Caco-2 (cell line): ENCODE measurements at regions not wholly inside any gene's neighbourhood (a gene's known extent, or its start where the extent isn't known, plus 50 kb on each side); places are given as distances from the start of the nearest gene placed in this dataset.

Source experiments
- BruUV-seq: library from RNA; stranded (reverse); fragments of 400-500 nt; replicated peaks from 2 replicates; lab custom pipeline; 2021; lab: Mats Ljungman, UMichigan
- CTCF ChIA-PET: fragments of 300-600 bp; sonication (Branson Sonifier 250); formaldehyde crosslinking; loops from one replicate; lab custom pipeline; 2022; ENCODE audit warnings: antibody characterized with exemption; lab: Charles Lee
- POLR2A ChIA-PET: fragments of 300-600 bp; sonication (Branson Sonifier 250); formaldehyde crosslinking; loops from one replicate; lab custom pipeline; 2022; ENCODE audit warnings: antibody characterized with exemption; lab: Charles Lee
- DNase-seq, 2 experiments: peaks; one replicate each; pipeline versions ENCODE4 v3.0.0 to v3.0.0-alpha.2; 2020 to 2022
- H3K27me3 ChIP-seq: replicated peaks from 2 replicates; pipeline ENCODE4 v1.6.0; 2011; ENCODE audit warnings: low read length; ENCODE audit not compliant: control insufficient read depth, insufficient read depth
- H3K36me3 ChIP-seq: 2 replicates; pipeline ENCODE4 v1.5.1; 2011; ENCODE audit warnings: low read length; ENCODE audit not compliant: control insufficient read depth, insufficient read depth
- H3K4me1 ChIP-seq: fragments of 250-450 bp; sonication (Bioruptor Pico); 2 replicates; pipeline ENCODE4 v1.5.1; 2020; ENCODE audit warnings: mild to moderate bottlenecking
- H3K4me3 ChIP-seq: 2 replicates; pipeline ENCODE4 v1.5.1; 2011; ENCODE audit warnings: low read depth, mild to moderate bottlenecking, control low read depth, low read length
- H3K9me3 ChIP-seq: fragments of 250-450 bp; sonication (Bioruptor Pico); 2 replicates; pipeline ENCODE4 v1.5.1; 2020; ENCODE audit warnings: mild to moderate bottlenecking, moderate library complexity
- H3K27ac Mint-ChIP-seq: one replicate; pipeline ENCODE4 v1.8.0; 2022; ENCODE audit warnings: mixed read lengths; ENCODE audit not compliant: unreplicated experiment
- H3K27me3 Mint-ChIP-seq: one replicate; pipeline ENCODE4 v1.8.0; 2022; ENCODE audit warnings: mixed read lengths; ENCODE audit not compliant: insufficient read depth, unreplicated experiment
- H3K36me3 Mint-ChIP-seq: one replicate; pipeline ENCODE4 v1.8.0; 2022; ENCODE audit warnings: mild to moderate bottlenecking, mixed read lengths; ENCODE audit not compliant: insufficient read depth, unreplicated experiment
- H3K4me1 Mint-ChIP-seq: one replicate; pipeline ENCODE4 v1.8.0; 2022; ENCODE audit warnings: low read depth, mixed read lengths; ENCODE audit not compliant: unreplicated experiment
- H3K4me3 Mint-ChIP-seq: one replicate; pipeline ENCODE4 v1.8.0; 2022; ENCODE audit warnings: mild to moderate bottlenecking, moderate library complexity, mixed read lengths; ENCODE audit not compliant: unreplicated experiment
- H3K9me3 Mint-ChIP-seq: one replicate; pipeline ENCODE4 v1.8.0; 2022; ENCODE audit warnings: mixed read lengths; ENCODE audit not compliant: unreplicated experiment
- CTCF ChIP-seq, 2 experiments: fragments of 200-600 bp in 1 of 2; IDR thresholded peaks; 1 replicate in 1 of 2; 2 replicates in 1 of 2; pipeline versions ENCODE4 v1.5.1 to v1.8.0; 2011 to 2022; ENCODE audit warnings: antibody characterized with exemption in 1 of 2, control low read depth in 1 of 2, inconsistent platforms in 1 of 2, low read depth in 1 of 2, low read length in 1 of 2, mild to moderate bottlenecking in 1 of 2, moderate library complexity in 1 of 2; ENCODE audit not compliant: insufficient read depth in 1 of 2, severe bottlenecking in 1 of 2, unreplicated experiment in 1 of 2
- intact Hi-C: fragments of 100-400 bp; cut with micrococcal nuclease; formaldehyde crosslinking; loops from one replicate; pipeline ENCODE4 v1.10.0; 2022; ENCODE audit not compliant: unreplicated experiment

DNA sequence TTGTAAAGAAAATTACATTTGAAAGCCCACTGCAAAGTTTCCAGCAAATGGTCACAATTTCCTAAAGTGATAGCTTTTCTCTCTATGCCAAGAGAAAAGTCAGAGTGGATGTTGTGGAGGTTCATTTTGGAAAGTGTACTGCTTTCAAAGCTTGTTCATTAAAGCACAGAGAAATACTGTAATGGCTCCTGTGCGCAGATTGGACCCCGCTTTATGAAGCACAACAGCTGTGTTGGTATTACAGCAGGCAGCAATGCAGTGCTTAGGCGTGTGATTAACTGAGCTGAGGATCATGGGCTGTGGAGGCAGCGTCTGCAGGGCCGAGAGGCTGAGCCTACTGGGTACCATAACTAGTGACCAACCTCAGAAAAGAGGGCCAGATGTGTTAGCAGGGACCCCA, 478.4 kb upstream of the CFAP20DC start:
- H3K27me3 ChIP-seq, result no peaks in the 10 kb centered on the region
- no peak for DNase-seq
- no TSS peak for BruUV-seq
- POLR2A ChIA-PET, result no interaction called here
- Mint-ChIP-seq H3K27ac (no peak overlapping the region), H3K4me1 (no peaks in the 10 kb centered on the region), H3K36me3 (no peaks in the 10 kb centered on the region), H3K9me3 (no peaks in the 10 kb centered on the region), H3K4me3 (no peak overlapping the region), H3K27me3 (peaks cover 11% of the 10 kb centered on the region)
- H3K9me3 ChIP-seq, result no peaks in the 10 kb centered on the region
- no peaks in the 10 kb centered on the region for H3K4me1 ChIP-seq
- no peak overlapping the region for H3K4me3 ChIP-seq
- no peak for TF ChIP-seq CTCF (IDR thresholded peaks at IDR 0.05; ENCODE audit: insufficient read depth in 1 of 2, low read depth in 1 of 2, low read length in 1 of 2, severe bottlenecking in 1 of 2, unreplicated experiment in 1 of 2)
- no peaks in the 10 kb centered on the region for H3K36me3 ChIP-seq
- CTCF ChIA-PET, result no interaction called here
- intact Hi-C loops, result no loop called here

- no peaks in the 10 kb centered on the region for H3K9me3 Mint-ChIP-seq
- intact Hi-C loops, result no loop called here
- DNase-seq, result no peak
- ChIA-PET CTCF (no interaction called here), POLR2A (no interaction called here)
- H3K4me3 Mint-ChIP-seq, result no peak overlapping the region
- TF ChIP-seq CTCF (IDR thresholded peaks at IDR 0.05; ENCODE audit: insufficient read depth in 1 of 2, low read depth in 1 of 2, low read length in 1 of 2, severe bottlenecking in 1 of 2, unreplicated experiment in 1 of 2), result no peak
- peaks cover 11% of the 10 kb centered on the region for H3K27me3 Mint-ChIP-seq
- H3K27ac Mint-ChIP-seq, result no peak overlapping the region
- Histone ChIP-seq H3K36me3 (no peaks in the 10 kb centered on the region), H3K4me3 (no peak overlapping the region), H3K4me1 (no peaks in the 10 kb centered on the region), H3K27me3 (no peaks in the 10 kb centered on the region), H3K9me3 (no peaks in the 10 kb centered on the region)
- H3K36me3 Mint-ChIP-seq, result no peaks in the 10 kb centered on the region
- BruUV-seq, result no TSS peak
- H3K4me1 Mint-ChIP-seq, result no peaks in the 10 kb centered on the region
Observed at GRCh38 chr3:59527493-59527892, 477.7 kb upstream of the CFAP20DC start.

DNA sequence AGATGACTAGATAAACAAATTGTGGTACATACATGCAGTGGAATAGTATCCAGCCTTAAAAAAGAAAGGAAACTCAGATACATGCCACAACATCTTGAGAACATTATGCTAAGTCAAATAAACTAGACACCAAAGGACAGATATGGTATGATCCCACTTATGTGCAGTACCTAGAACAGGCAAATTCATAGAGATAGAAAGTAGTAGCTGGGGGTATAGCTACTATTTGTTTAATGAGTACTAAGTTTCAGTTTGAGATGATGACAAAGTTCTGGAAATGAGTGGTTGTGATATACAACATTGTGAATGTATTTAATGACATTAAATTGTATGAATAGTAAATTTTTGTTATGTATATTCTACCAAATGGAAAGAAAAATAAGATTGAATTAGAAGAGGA, 477.2 kb upstream of the CFAP20DC start:
- ChIA-PET POLR2A (no interaction called here), CTCF (no interaction called here)
- Histone ChIP-seq H3K36me3 (no peaks in the 10 kb centered on the region), H3K27me3 (no peaks in the 10 kb centered on the region), H3K9me3 (no peaks in the 10 kb centered on the region), H3K4me3 (no peak overlapping the region), H3K4me1 (no peaks in the 10 kb centered on the region)
- Mint-ChIP-seq H3K27me3 (peaks cover 9% of the 10 kb centered on the region), H3K9me3 (no peaks in the 10 kb centered on the region), H3K4me3 (no peak overlapping the region), H3K4me1 (no peaks in the 10 kb centered on the region), H3K27ac (no peak overlapping the region), H3K36me3 (no peaks in the 10 kb centered on the region)
- intact Hi-C loops, result no loop called here
- BruUV-seq, result no TSS peak
- no peak for TF ChIP-seq CTCF (IDR thresholded peaks at IDR 0.05; ENCODE audit: insufficient read depth in 1 of 2, low read depth in 1 of 2, low read length in 1 of 2, severe bottlenecking in 1 of 2, unreplicated experiment in 1 of 2)
- DNase-seq, result no peak
